WI38 (cell line): ENCODE measurements at regions not wholly inside any gene's neighbourhood (a gene's known extent, or its start where the extent isn't known, plus 50 kb on each side); places are given as distances from the start of the nearest gene placed in this dataset.

Experiments used
- H3K4me3 ChIP-seq: 2 replicates; pipeline ENCODE4 v1.5.1; 2011; ENCODE audit warnings: low read depth, mild to moderate bottlenecking, control low read depth, low read length
- CTCF ChIP-seq: IDR thresholded peaks from 2 replicates; pipeline ENCODE4 v1.5.1; 2012; ENCODE audit warnings: low read depth, mild to moderate bottlenecking, control low read depth, low read length

- no peak for TF ChIP-seq CTCF
- no peak overlapping the region for H3K4me3 ChIP-seq
Observed at GRCh38 chr10:65843203-65843602, 1082.6 kb upstream of the LRRTM3 start.

GRCh38 chr10:65845916-65846315 lies 1079.9 kb upstream of the LRRTM3 start:
- no peak overlapping the region for H3K4me3 ChIP-seq
- TF ChIP-seq CTCF: no peak

- no peak overlapping the region for H3K4me3 ChIP-seq
- TF ChIP-seq CTCF: no peak
Observed at GRCh38 chr10:65846541-65846940, 1079.3 kb upstream of the LRRTM3 start.

GRCh38 chr10:65846949-65847348 lies 1078.9 kb upstream of the LRRTM3 start:
- TF ChIP-seq CTCF: no peak
- H3K4me3 ChIP-seq: no peak overlapping the region

GRCh38 chr10:65847436-65848230 lies 1078.2 kb upstream of the LRRTM3 start:
- TF ChIP-seq CTCF: no peak

GRCh38 chr10:65858841-65859240 lies 1067.0 kb upstream of the LRRTM3 start:
- H3K4me3 ChIP-seq: no peak overlapping the region
- TF ChIP-seq CTCF: no peak

More at GRCh38 chr10:65847436-65848230, 1078.2 kb upstream of the LRRTM3 start:
- H3K4me3 ChIP-seq: no peak overlapping the region

- no peak for TF ChIP-seq CTCF
- H3K4me3 ChIP-seq: no peak overlapping the region
Observed at GRCh38 chr10:65861249-65861648, 1064.6 kb upstream of the LRRTM3 start.
